BJ (cell line): ENCODE measurements at regions not wholly inside any gene's neighbourhood (a gene's known extent, or its start where the extent isn't known, plus 50 kb on each side); places are given as distances from the start of the nearest gene placed in this dataset.

ENCODE experiments used
- CTCF ChIA-PET: fragments of 350-600 bp; formaldehyde crosslinking; extraction: SDS; loops from one replicate; lab custom pipeline; 2021; ENCODE audit warnings: antibody characterized with exemption, inconsistent platforms; lab: Yijun Ruan, JAX
- POLR2A ChIA-PET: fragments of 300-600 bp; sonication (Branson Sonifier 250); formaldehyde crosslinking; extraction: SDS; loops from one replicate; lab custom pipeline; 2021; ENCODE audit warnings: antibody characterized with exemption; lab: Charles Lee
- DNase-seq: peaks from one replicate; pipeline ENCODE4 v3.0.0-alpha.2; 2011; ENCODE audit warnings: low read depth
- H3K27me3 ChIP-seq: 2 replicates; pipeline ENCODE4 v1.6.0; 2011; ENCODE audit warnings: low read length; ENCODE audit not compliant: control insufficient read depth, insufficient read depth
- H3K36me3 ChIP-seq: 2 replicates; pipeline ENCODE4 v1.5.1; 2011; ENCODE audit warnings: low read length; ENCODE audit not compliant: control insufficient read depth, insufficient read depth
- H3K4me3 ChIP-seq: 2 replicates; pipeline ENCODE4 v1.5.1; 2011; ENCODE audit warnings: low read depth, mild to moderate bottlenecking, control low read depth, low read length
- TF ChIP-seq, protein P1 (sequence below): IDR thresholded peaks from 2 replicates; pipeline ENCODE4 v1.5.1; 2011; ENCODE audit warnings: low read depth, mild to moderate bottlenecking, control low read depth, inconsistent platforms, low read length, moderate library complexity; ENCODE audit not compliant: insufficient read depth

- no peak for DNase-seq
- POLR2A ChIA-PET, result no interaction called here
- TF ChIP-seq, protein P1, sequence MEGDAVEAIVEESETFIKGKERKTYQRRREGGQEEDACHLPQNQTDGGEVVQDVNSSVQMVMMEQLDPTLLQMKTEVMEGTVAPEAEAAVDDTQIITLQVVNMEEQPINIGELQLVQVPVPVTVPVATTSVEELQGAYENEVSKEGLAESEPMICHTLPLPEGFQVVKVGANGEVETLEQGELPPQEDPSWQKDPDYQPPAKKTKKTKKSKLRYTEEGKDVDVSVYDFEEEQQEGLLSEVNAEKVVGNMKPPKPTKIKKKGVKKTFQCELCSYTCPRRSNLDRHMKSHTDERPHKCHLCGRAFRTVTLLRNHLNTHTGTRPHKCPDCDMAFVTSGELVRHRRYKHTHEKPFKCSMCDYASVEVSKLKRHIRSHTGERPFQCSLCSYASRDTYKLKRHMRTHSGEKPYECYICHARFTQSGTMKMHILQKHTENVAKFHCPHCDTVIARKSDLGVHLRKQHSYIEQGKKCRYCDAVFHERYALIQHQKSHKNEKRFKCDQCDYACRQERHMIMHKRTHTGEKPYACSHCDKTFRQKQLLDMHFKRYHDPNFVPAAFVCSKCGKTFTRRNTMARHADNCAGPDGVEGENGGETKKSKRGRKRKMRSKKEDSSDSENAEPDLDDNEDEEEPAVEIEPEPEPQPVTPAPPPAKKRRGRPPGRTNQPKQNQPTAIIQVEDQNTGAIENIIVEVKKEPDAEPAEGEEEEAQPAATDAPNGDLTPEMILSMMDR, result no peak
- Histone ChIP-seq H3K36me3 (no peaks in the 10 kb centered on the region), H3K4me3 (no peak overlapping the region), H3K27me3 (no peaks in the 10 kb centered on the region)
- CTCF ChIA-PET, result no interaction called here
These were observed 904.9 kb upstream of the CNTN5 start for GRCh38 chr11:98115873-98116272.

DNA sequence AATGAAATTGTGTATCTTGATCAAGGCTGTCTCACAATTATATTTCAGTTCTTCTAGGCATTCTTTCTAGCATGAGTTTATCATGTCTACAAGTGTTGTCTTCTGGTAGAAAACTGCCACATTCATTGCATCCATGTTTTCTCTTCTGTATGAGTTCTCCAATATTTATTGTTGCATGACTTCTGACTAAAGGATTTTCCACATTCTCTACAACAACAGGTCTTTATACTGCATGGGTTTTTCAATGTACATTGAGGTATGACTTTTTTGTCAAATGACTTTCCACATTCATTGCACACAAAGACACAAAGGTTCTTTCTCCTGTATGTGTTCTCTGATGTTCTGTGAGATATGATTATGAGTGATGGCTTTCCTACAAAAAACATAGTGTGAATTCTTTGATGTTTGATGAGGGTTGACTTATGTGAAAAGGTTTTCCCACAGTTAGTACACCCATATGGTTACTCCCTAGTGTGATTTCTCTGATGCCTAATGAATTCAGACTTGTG, 890.6 kb upstream of the CNTN5 start:
- POLR2A ChIA-PET, result no interaction called here
- H3K27me3 ChIP-seq, result no peaks in the 10 kb centered on the region
- DNase-seq, result no peak
- no peaks in the 10 kb centered on the region for H3K36me3 ChIP-seq
- H3K4me3 ChIP-seq, result no peak overlapping the region
- TF ChIP-seq, protein P1, result no peak
- CTCF ChIA-PET, result no interaction called here

DNA sequence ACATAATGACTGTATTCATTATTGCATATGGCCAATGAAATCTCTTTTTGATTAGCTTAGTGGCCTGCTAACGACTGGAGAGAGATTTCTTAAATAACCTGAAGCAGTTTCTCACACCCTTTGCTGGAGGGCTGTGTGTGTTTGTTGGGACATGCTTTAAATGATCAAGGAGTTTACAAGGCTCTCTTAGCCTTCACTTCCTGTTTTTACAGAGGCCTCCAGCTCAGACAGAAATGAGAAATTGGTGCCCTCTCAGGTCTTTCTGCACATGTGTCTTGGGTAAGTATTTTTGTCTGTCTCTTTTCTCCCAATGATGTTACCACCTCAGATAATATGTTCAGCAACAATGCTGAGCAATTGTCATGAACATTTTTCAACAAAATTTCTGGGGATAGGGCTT, 884.4 kb upstream of the CNTN5 start:
- DNase-seq, result no peak
- CTCF ChIA-PET, result interaction anchor here (0.6 kb wide), 1 partner anchor 309 kb away, joined by 3 read pairs; no protein-coding TSS in a partner anchor

DNA sequence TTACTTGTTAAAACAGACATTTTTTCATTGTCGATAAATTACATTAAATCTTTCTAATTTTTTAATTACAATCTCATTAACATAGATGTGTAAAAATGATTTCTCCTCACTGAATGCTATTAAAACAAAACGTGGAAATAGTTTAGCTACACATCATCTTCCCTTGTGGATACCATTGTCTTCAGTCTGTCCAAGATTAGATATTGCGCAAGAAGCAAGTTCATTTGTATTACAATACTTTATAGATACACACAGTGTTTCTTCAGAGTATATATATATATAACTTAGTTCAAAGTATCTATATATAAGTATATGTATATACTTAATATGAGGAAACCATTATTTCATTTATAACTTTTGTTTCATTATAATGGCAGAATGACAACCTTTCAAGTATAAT, 883.3 kb upstream of the CNTN5 start:
- no peak for DNase-seq
- no peak overlapping the region for H3K4me3 ChIP-seq
- TF ChIP-seq, protein P1, result no peak
- H3K27me3 ChIP-seq, result no peaks in the 10 kb centered on the region
- ChIA-PET POLR2A (no interaction called here), CTCF (no interaction called here)
- no peaks in the 10 kb centered on the region for H3K36me3 ChIP-seq

More for the DNA sequence above, 884.4 kb upstream of the CNTN5 start:
- TF ChIP-seq, protein P1, result no peak
- POLR2A ChIA-PET, result no interaction called here
- H3K36me3 ChIP-seq, result no peaks in the 10 kb centered on the region
- no peaks in the 10 kb centered on the region for H3K27me3 ChIP-seq
- no peak overlapping the region for H3K4me3 ChIP-seq

GRCh38 chr11:98143661-98144060, 877.1 kb upstream of the CNTN5 start:
- DNase-seq, result no peak
- POLR2A ChIA-PET, result no interaction called here
- CTCF ChIA-PET, result no interaction called here
- Histone ChIP-seq H3K4me3 (no peak overlapping the region), H3K27me3 (no peaks in the 10 kb centered on the region), H3K36me3 (no peaks in the 10 kb centered on the region)
- TF ChIP-seq, protein P1, result no peak
